Liver (tissue), 3 donors: ENCODE measurements at regions not wholly inside any gene's neighbourhood (a gene's known extent, or its start where the extent isn't known, plus 50 kb on each side); places are given as distances from the start of the nearest gene placed in this dataset.

Experiments used
- CTCF ChIP-seq: fragments of 150-350 bp; IDR thresholded peaks from 2 replicates; pipeline ENCODE4 v1.5.1; 2017; ENCODE audit warnings: improper control_type of control experiment, low read depth, low read length; ENCODE audit not compliant: missing input control
- HNF4G ChIP-seq: IDR thresholded peaks from 2 replicates; pipeline ENCODE4 v1.6.1; 2016; ENCODE audit warnings: antibody characterized with exemption
- YY1 ChIP-seq: IDR thresholded peaks from 2 replicates; pipeline ENCODE4 v1.6.1; 2016; ENCODE audit warnings: antibody characterized with exemption, mild to moderate bottlenecking
- donor health status: healthy.
- donor health status: healthy.

DNA sequence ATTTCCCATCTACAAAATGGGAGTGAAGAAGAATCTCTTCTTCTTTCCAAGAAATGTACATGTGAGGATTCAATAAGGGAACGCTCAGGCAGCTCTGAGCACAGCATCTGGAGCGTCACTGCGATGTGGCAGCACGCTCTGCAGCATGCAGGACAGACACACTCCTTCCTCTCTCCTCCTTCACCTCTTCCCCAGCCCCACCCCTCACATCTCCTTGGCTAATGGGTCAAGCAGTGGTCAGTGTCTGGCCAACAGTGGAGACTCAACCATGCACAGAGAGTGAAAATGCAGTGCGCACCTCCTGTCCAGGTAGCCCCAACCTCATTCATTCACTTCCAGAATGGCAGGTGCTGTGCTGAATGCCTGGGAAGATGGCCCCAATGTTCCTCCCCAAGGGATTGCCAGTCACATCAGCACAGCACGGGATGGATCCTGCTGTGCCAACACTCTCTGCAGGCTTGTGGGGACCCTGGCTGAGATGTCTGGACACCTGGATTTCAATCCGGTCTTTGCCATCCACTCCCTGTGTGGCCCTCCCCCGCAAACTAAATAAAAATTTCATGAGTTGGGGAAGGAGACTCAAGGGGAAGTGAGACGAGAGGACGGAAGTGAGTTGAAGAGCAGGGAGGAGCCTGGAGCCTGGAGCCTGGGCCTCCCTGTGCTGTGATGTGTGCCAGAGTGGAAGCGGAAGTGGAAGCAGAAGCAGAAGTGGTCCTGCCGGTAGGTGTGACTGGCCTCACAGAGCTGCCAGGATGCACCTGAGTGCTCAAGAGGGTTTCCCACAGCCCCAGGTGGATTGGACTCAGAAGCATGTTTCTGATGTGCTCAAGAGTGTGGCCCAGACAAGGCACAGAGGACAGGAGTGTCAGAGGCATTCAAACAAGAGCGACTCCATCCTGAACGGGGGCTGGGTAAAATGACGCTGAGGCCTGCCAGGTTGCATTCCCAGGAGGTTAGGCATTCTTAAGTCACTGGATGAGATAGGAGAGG, 163.9 kb downstream of the SMAD6 start:
- TF ChIP-seq HNF4G (no peak), YY1 (no peak), CTCF (no peak)
